ENCODE measurements at regions not wholly inside any gene's neighbourhood (a gene's known extent, or its start where the extent isn't known, plus 50 kb on each side); places are given as distances from the start of the nearest gene placed in this dataset.

DNA sequence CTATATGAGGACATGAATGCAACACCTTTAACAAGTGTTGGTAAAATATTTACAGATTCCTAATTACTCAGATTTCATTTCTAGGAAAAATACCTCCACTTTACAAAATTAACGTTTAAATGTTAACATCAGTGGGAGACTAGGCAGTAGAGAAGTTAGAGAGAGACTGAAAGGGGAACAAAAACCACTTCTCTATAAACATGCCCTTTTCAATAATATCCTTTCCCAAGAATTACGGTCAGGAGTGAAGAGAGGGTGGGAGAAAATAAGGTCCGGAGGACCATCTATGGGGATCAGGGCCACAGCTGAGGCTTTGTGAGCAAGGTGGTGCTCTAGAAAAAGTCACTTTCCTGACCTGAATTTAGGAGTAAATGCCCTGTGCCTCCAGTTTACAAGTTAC, 65.3 kb upstream of the WIPF1 start:
- Histone ChIP-seq H3K4me1 (ENCODE audit: insufficient read depth, low read length) (peaks cover 12% of the 10 kb centered on the region), H3K9me3 (ENCODE audit: insufficient read depth, low read length, severe bottlenecking) (no peaks in the 10 kb centered on the region), H3K4me3 (ENCODE audit: low read depth in 1 of 2, low read length in 2 of 2) (no peak overlapping the region), H3K27ac (ENCODE audit: low read length) (no peak overlapping the region), H3K79me2 (ENCODE audit: insufficient read depth, low read length) (peaks cover 89% of the 10 kb centered on the region), H3K9ac (ENCODE audit: low read depth, low read length) (no peak overlapping the region), H3K4me2 (ENCODE audit: insufficient read depth, low read length) (no peak overlapping the region), H3K27me3 (ENCODE audit: insufficient read depth, low read length, poor library complexity) (no peaks in the 10 kb centered on the region), H3K36me3 (ENCODE audit: insufficient read depth, low read length) (peaks cover 18% of the 10 kb centered on the region), H2AFZ (ENCODE audit: low read depth, low read length) (no peak overlapping the region), H4K20me1 (ENCODE audit: insufficient read depth, low read length) (peaks cover 12% of the 10 kb centered on the region; the same call in 1 of the 2 replicates)
- DNase-seq, result no peak
- TF ChIP-seq CTCF (IDR thresholded peaks at IDR 0.05; ENCODE audit: borderline replicate concordance, extremely low read depth, low read length, poor library complexity, severe bottlenecking) (no peak), EZH2 (IDR thresholded peaks at IDR 0.05; ENCODE audit: borderline replicate concordance, low read depth, low read length, severe bottlenecking) (no peak)
- no peak for ATAC-seq (ENCODE audit: insufficient read depth, low read depth)

GRCh38 chr2:174662459-174662858, 64.9 kb upstream of the WIPF1 start:
- ATAC-seq (ENCODE audit: insufficient read depth, low read depth) (no peak), DNase-seq (no peak)
- H3K4me1 ChIP-seq (ENCODE audit: insufficient read depth, low read length), result peaks cover 12% of the 10 kb centered on the region
- H3K9ac ChIP-seq (ENCODE audit: low read depth, low read length), result no peak overlapping the region
- no peak overlapping the region for H3K27ac ChIP-seq (ENCODE audit: low read length)
- H3K4me3 ChIP-seq (ENCODE audit: low read depth in 1 of 2, low read length in 2 of 2), result no peak overlapping the region
- peaks cover 18% of the 10 kb centered on the region for H3K36me3 ChIP-seq (ENCODE audit: insufficient read depth, low read length)
- H3K9me3 ChIP-seq (ENCODE audit: insufficient read depth, low read length, severe bottlenecking), result no peaks in the 10 kb centered on the region
- H3K27me3 ChIP-seq (ENCODE audit: insufficient read depth, low read length, poor library complexity), result no peaks in the 10 kb centered on the region
- no peak for TF ChIP-seq EZH2 (IDR thresholded peaks at IDR 0.05; ENCODE audit: borderline replicate concordance, low read depth, low read length, severe bottlenecking)
- no peak for TF ChIP-seq CTCF (IDR thresholded peaks at IDR 0.05; ENCODE audit: borderline replicate concordance, extremely low read depth, low read length, poor library complexity, severe bottlenecking)
- no peak overlapping the region for H3K4me2 ChIP-seq (ENCODE audit: insufficient read depth, low read length)
- peaks cover 12% of the 10 kb centered on the region; the same call in 1 of the 2 replicates for H4K20me1 ChIP-seq (ENCODE audit: insufficient read depth, low read length)
- peaks cover 85% of the 10 kb centered on the region for H3K79me2 ChIP-seq (ENCODE audit: insufficient read depth, low read length)
- no peak overlapping the region for H2AFZ ChIP-seq (ENCODE audit: low read depth, low read length)

GRCh38 chr2:174660984-174661675, 63.5 kb upstream of the WIPF1 start:
- DNase-seq (no peak), ATAC-seq (ENCODE audit: insufficient read depth, low read depth) (no peak)
- Histone ChIP-seq H2AFZ (ENCODE audit: low read depth, low read length) (no peak overlapping the region), H3K79me2 (ENCODE audit: insufficient read depth, low read length) (peaks cover 82% of the 10 kb centered on the region), H3K4me1 (ENCODE audit: insufficient read depth, low read length) (peaks cover 12% of the 10 kb centered on the region), H3K27me3 (ENCODE audit: insufficient read depth, low read length, poor library complexity) (no peaks in the 10 kb centered on the region), H3K4me2 (ENCODE audit: insufficient read depth, low read length) (no peak overlapping the region), H3K9ac (ENCODE audit: low read depth, low read length) (no peak overlapping the region), H4K20me1 (ENCODE audit: insufficient read depth, low read length) (peaks cover 12% of the 10 kb centered on the region; the same call in 1 of the 2 replicates), H3K27ac (ENCODE audit: low read length) (no peak overlapping the region), H3K4me3 (ENCODE audit: low read depth in 1 of 2, low read length in 2 of 2) (no peak overlapping the region), H3K9me3 (ENCODE audit: insufficient read depth, low read length, severe bottlenecking) (no peaks in the 10 kb centered on the region), H3K36me3 (ENCODE audit: insufficient read depth, low read length) (peaks cover 18% of the 10 kb centered on the region)
- TF ChIP-seq EZH2 (IDR thresholded peaks at IDR 0.05; ENCODE audit: borderline replicate concordance, low read depth, low read length, severe bottlenecking), result no peak
- TF ChIP-seq CTCF (IDR thresholded peaks at IDR 0.05; ENCODE audit: borderline replicate concordance, extremely low read depth, low read length, poor library complexity, severe bottlenecking), result no peak
